HL-60 (cell line): ENCODE measurements at regions not wholly inside any gene's neighbourhood (a gene's known extent, or its start where the extent isn't known, plus 50 kb on each side); places are given as distances from the start of the nearest gene placed in this dataset.

ENCODE experiments used
- CTCF ChIP-seq: IDR thresholded peaks from one replicate; pipeline ENCODE4 v1.5.1; 2011; ENCODE audit warnings: low read length, control low read depth, inconsistent platforms; ENCODE audit not compliant: insufficient read depth
- POLR2AphosphoS5 ChIP-seq: IDR thresholded peaks from 2 replicates; pipeline ENCODE4 v1.6.1; 2012; ENCODE audit warnings: low read depth
- REST ChIP-seq: IDR thresholded peaks from 2 replicates; pipeline ENCODE4 v1.6.1; 2012; ENCODE audit warnings: low read depth; ENCODE audit not compliant: insufficient replicate concordance

- TF ChIP-seq CTCF (no peak), REST (no peak), POLR2AphosphoS5 (no peak)
These were observed 613.2 kb downstream of the ETNK1 start for GRCh38 chr12:23238190-23238589.
